Neural cell (in vitro differentiated cells): ENCODE measurements at regions not wholly inside any gene's neighbourhood (a gene's known extent, or its start where the extent isn't known, plus 50 kb on each side); places are given as distances from the start of the nearest gene placed in this dataset.

Experiments used
- EP300 ChIP-seq: fragments of 450-650 bp; conservative IDR thresholded peaks from 2 replicates; pipeline ENCODE4 v1.6.1; 2014; ENCODE audit warnings: antibody characterized with exemption, mild to moderate bottlenecking, moderate library complexity; ENCODE audit not compliant: poor library complexity, severe bottlenecking
- TAF1 ChIP-seq: IDR thresholded peaks from 2 replicates; pipeline ENCODE4 v1.6.1; 2012; ENCODE audit warnings: low read depth
- TF ChIP-seq, protein P1 (sequence below): fragments of 450-650 bp; IDR thresholded peaks from 2 replicates; pipeline ENCODE4 v1.5.1; 2014; ENCODE audit warnings: antibody characterized with exemption, mild to moderate bottlenecking, moderate library complexity; ENCODE audit not compliant: poor library complexity, severe bottlenecking

GRCh38 chr1:200486634-200487033, 76.8 kb upstream of the ZNF281 start:
- no peak for TF ChIP-seq TAF1
- TF ChIP-seq, protein P1, sequence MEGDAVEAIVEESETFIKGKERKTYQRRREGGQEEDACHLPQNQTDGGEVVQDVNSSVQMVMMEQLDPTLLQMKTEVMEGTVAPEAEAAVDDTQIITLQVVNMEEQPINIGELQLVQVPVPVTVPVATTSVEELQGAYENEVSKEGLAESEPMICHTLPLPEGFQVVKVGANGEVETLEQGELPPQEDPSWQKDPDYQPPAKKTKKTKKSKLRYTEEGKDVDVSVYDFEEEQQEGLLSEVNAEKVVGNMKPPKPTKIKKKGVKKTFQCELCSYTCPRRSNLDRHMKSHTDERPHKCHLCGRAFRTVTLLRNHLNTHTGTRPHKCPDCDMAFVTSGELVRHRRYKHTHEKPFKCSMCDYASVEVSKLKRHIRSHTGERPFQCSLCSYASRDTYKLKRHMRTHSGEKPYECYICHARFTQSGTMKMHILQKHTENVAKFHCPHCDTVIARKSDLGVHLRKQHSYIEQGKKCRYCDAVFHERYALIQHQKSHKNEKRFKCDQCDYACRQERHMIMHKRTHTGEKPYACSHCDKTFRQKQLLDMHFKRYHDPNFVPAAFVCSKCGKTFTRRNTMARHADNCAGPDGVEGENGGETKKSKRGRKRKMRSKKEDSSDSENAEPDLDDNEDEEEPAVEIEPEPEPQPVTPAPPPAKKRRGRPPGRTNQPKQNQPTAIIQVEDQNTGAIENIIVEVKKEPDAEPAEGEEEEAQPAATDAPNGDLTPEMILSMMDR, result no peak
- TF ChIP-seq EP300, result no peak
